ENCODE measurements at regions not wholly inside any gene's neighbourhood (a gene's known extent, or its start where the extent isn't known, plus 50 kb on each side); places are given as distances from the start of the nearest gene placed in this dataset.
A peak's percentile ranks its signal among the peaks of the same experiment; 100 is the strongest.

DNA sequence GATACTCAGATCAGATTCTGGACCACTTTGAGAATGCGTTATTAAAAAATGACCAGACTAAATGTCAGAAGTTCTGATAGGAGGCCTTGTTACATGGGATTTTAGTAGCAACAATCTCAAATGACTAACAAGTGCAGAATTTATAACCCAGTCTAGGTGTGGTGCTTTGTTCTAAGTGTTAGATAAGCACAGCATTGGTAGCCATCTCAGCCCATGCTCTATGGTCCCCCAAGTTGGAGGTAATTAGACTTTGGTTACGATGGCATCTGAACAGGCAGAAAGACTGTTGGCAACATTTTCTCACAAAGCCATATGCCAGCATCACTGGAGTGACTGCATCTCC lies 140.4 kb upstream of the RPS23 start:
- Histone ChIP-seq H3K4me1 (ENCODE audit: low read length) (peaks cover 64% of the 10 kb centered on the region), H4K20me1 (ENCODE audit: insufficient read depth, low read length) (no peaks in the 10 kb centered on the region), H3K27me3 (ENCODE audit: low read depth, low read length) (no peaks in the 10 kb centered on the region), H3K4me2 (ENCODE audit: low read length) (peak overlapping the region; percentile 61), H3K9me3 (ENCODE audit: insufficient read depth, low read length) (no peaks in the 10 kb centered on the region), H3K36me3 (replicated peaks; ENCODE audit: low read depth, low read length) (peaks cover 16% of the 10 kb centered on the region), H3K79me2 (ENCODE audit: low read length) (no peaks in the 10 kb centered on the region), H3K27ac (ENCODE audit: low read length) (peak overlapping the region; percentile 98), H3K9ac (ENCODE audit: low read length) (peak overlapping the region; percentile 83; the same call in 1 of the 2 replicates), H3K4me3 (ENCODE audit: low read length) (no peak overlapping the region), H2AFZ (ENCODE audit: low read depth, low read length) (no peak overlapping the region)
- TF ChIP-seq, protein P1, sequence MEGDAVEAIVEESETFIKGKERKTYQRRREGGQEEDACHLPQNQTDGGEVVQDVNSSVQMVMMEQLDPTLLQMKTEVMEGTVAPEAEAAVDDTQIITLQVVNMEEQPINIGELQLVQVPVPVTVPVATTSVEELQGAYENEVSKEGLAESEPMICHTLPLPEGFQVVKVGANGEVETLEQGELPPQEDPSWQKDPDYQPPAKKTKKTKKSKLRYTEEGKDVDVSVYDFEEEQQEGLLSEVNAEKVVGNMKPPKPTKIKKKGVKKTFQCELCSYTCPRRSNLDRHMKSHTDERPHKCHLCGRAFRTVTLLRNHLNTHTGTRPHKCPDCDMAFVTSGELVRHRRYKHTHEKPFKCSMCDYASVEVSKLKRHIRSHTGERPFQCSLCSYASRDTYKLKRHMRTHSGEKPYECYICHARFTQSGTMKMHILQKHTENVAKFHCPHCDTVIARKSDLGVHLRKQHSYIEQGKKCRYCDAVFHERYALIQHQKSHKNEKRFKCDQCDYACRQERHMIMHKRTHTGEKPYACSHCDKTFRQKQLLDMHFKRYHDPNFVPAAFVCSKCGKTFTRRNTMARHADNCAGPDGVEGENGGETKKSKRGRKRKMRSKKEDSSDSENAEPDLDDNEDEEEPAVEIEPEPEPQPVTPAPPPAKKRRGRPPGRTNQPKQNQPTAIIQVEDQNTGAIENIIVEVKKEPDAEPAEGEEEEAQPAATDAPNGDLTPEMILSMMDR (IDR thresholded peaks at IDR 0.05; ENCODE audit: low read depth, low read length): no peak
- TF ChIP-seq EZH2phosphoT487 (IDR thresholded peaks at IDR 0.05; ENCODE audit: low read depth): no peak

DNA sequence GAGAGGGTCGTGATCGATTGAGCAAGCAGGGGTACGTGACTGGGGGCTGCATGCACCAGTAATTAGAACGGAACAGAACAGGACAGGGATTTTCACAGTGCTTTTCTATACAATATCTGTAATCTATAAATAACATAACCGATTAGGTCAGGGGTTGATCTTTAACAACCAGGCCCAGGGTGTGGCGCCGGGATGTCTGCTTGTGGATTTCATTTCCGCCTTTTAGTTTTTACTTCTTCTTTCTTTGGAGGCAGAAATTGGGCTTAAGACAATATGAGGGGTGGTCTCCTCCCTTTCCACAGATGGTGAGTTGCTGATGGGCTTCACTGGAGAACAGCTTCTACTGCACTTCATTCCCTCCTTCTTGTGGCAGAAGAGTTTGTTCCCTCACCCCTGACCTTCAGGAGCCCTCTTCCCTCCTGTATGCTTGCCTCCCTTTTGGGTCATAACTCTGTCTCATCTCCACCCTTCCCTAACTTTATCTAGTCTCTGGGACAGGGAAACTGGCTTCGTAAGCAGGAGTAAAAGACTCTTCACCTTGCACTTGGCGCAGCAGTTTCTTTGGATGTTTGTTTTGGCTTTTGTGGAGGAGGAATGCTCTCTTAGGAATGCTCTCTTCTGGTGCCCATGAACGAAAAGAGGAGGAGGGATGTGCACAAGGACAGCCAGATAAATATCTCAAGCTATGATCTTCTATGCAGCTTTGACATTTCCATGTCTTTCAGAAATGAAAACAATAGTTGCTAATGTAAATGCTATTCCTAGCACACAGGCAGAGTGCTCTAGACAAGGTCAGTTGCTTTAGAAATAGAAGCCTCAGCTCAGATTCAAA lies 139.8 kb upstream of the RPS23 start:
- H2AFZ ChIP-seq (ENCODE audit: low read depth, low read length): peak overlapping the region; percentile 47; the same call in 1 of the 2 replicates
- H3K4me2 ChIP-seq (ENCODE audit: low read length): peak overlapping the region; percentile 61
- H3K27ac ChIP-seq (ENCODE audit: low read length): peak overlapping the region; percentile 98
- H4K20me1 ChIP-seq (ENCODE audit: insufficient read depth, low read length): no peaks in the 10 kb centered on the region
- H3K4me1 ChIP-seq (ENCODE audit: low read length): peaks cover 64% of the 10 kb centered on the region
- peak overlapping the region; percentile 39 for H3K4me3 ChIP-seq (ENCODE audit: low read length)
- H3K9ac ChIP-seq (ENCODE audit: low read length): peak overlapping the region; percentile 83
- H3K79me2 ChIP-seq (ENCODE audit: low read length): no peaks in the 10 kb centered on the region
- H3K36me3 ChIP-seq (replicated peaks; ENCODE audit: low read depth, low read length): peaks cover 16% of the 10 kb centered on the region
- no peaks in the 10 kb centered on the region for H3K27me3 ChIP-seq (ENCODE audit: low read depth, low read length)
- no peaks in the 10 kb centered on the region for H3K9me3 ChIP-seq (ENCODE audit: insufficient read depth, low read length)
- TF ChIP-seq, protein P1 (IDR thresholded peaks at IDR 0.05; ENCODE audit: low read depth, low read length): no peak
- no peak for TF ChIP-seq EZH2phosphoT487 (IDR thresholded peaks at IDR 0.05; ENCODE audit: low read depth)

GRCh38 chr5:82416512-82416911 lies 138.4 kb upstream of the RPS23 start:
- Histone ChIP-seq H2AFZ (ENCODE audit: low read depth, low read length) (no peak overlapping the region), H3K27ac (ENCODE audit: low read length) (peak overlapping the region; percentile 98), H3K4me1 (ENCODE audit: low read length) (peaks cover 53% of the 10 kb centered on the region), H3K79me2 (ENCODE audit: low read length) (no peaks in the 10 kb centered on the region), H3K36me3 (replicated peaks; ENCODE audit: low read depth, low read length) (peaks cover 16% of the 10 kb centered on the region), H3K9ac (ENCODE audit: low read length) (peak overlapping the region; percentile 72; the same call in 1 of the 2 replicates), H4K20me1 (ENCODE audit: insufficient read depth, low read length) (no peaks in the 10 kb centered on the region), H3K9me3 (ENCODE audit: insufficient read depth, low read length) (no peaks in the 10 kb centered on the region), H3K4me2 (ENCODE audit: low read length) (no peak overlapping the region), H3K4me3 (ENCODE audit: low read length) (no peak overlapping the region), H3K27me3 (ENCODE audit: low read depth, low read length) (no peaks in the 10 kb centered on the region)
- TF ChIP-seq, protein P1 (IDR thresholded peaks at IDR 0.05; ENCODE audit: low read depth, low read length): no peak
- TF ChIP-seq EZH2phosphoT487 (IDR thresholded peaks at IDR 0.05; ENCODE audit: low read depth): no peak

DNA sequence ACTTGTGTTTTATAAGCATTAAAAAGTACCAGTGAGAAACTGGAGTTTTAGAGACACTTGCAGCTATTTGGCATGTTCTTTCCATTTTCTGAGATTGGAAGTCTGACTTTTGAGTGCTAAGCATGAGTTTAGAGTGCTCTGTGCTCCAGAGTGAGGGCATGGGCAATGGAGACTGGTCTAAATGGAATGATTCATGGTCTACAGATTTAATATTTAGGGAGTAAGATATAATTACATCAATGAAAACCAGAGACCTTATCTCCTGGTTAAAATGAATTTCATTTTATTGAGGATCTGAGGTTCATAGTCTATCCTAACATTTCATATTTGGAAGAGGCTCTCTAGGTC lies 135.9 kb upstream of the RPS23 start:
- Histone ChIP-seq H3K9ac (ENCODE audit: low read length) (no peak overlapping the region), H3K4me2 (ENCODE audit: low read length) (no peak overlapping the region), H3K4me1 (ENCODE audit: low read length) (peaks cover 29% of the 10 kb centered on the region), H3K79me2 (ENCODE audit: low read length) (no peaks in the 10 kb centered on the region), H4K20me1 (ENCODE audit: insufficient read depth, low read length) (no peaks in the 10 kb centered on the region), H3K27me3 (ENCODE audit: low read depth, low read length) (no peaks in the 10 kb centered on the region), H3K36me3 (replicated peaks; ENCODE audit: low read depth, low read length) (peaks cover 11% of the 10 kb centered on the region), H3K9me3 (ENCODE audit: insufficient read depth, low read length) (no peaks in the 10 kb centered on the region), H3K4me3 (ENCODE audit: low read length) (no peak overlapping the region), H2AFZ (ENCODE audit: low read depth, low read length) (no peak overlapping the region), H3K27ac (ENCODE audit: low read length) (no peak overlapping the region)
- no peak for TF ChIP-seq EZH2phosphoT487 (IDR thresholded peaks at IDR 0.05; ENCODE audit: low read depth)
- TF ChIP-seq, protein P1 (IDR thresholded peaks at IDR 0.05; ENCODE audit: low read depth, low read length): no peak
